WTC11 (cell line): ENCODE measurements at regions not wholly inside any gene's neighbourhood (a gene's known extent, or its start where the extent isn't known, plus 50 kb on each side); places are given as distances from the start of the nearest gene placed in this dataset.

Source experiments
- ATAC-seq: fragments of 200-7000 bp; cut with Tn5 transposase; 2 replicates; pipeline ENCODE4 v1.10.0; 2021; ENCODE audit warnings: mild to moderate bottlenecking, moderate library complexity
- CTCF ChIA-PET: fragments of 300-600 bp; sonication (Branson Sonifier 250); formaldehyde crosslinking; loops from one replicate; lab custom pipeline; 2021; ENCODE audit warnings: antibody characterized with exemption; lab: Charles Lee
- POLR2A ChIA-PET: fragments of 350-600 bp; sonication (Branson Sonifier 250); formaldehyde crosslinking; loops from one replicate; lab custom pipeline; 2021; ENCODE audit warnings: antibody characterized with exemption; lab: Charles Lee
- DNase-seq: peaks from one replicate; pipeline ENCODE4 v3.0.0; 2021; ENCODE audit warnings: low spot score
- H3K27ac Mint-ChIP-seq: 2 replicates; pipeline ENCODE4 v1.8.0; 2021; ENCODE audit warnings: mixed read lengths
- H3K27me3 Mint-ChIP-seq: 2 replicates; pipeline ENCODE4 v1.8.0; 2021; ENCODE audit warnings: low read depth, mild to moderate bottlenecking, moderate library complexity, mixed read lengths
- H3K36me3 Mint-ChIP-seq: 2 replicates; pipeline ENCODE4 v1.8.0; 2021; ENCODE audit warnings: mixed read lengths
- H3K4me1 Mint-ChIP-seq: 2 replicates; pipeline ENCODE4 v1.8.0; 2022; ENCODE audit warnings: mixed read lengths
- H3K4me3 Mint-ChIP-seq: 2 replicates; pipeline ENCODE4 v1.8.0; 2021; ENCODE audit warnings: mild to moderate bottlenecking, moderate library complexity, mixed read lengths
- H3K9me3 Mint-ChIP-seq: 2 replicates; pipeline ENCODE4 v1.8.0; 2021; ENCODE audit warnings: mixed read lengths
- ATF6 ChIP-seq: sonication (generic); formaldehyde crosslinking; IDR thresholded peaks from 2 replicates; pipeline ENCODE4 v1.8.1; 2023; ENCODE audit warnings: mild to moderate bottlenecking, missing genetic modification reagents
- CREB1 ChIP-seq: sonication (generic); formaldehyde crosslinking; IDR thresholded peaks from 2 replicates; pipeline ENCODE4 v1.8.0; 2023; ENCODE audit warnings: mild to moderate bottlenecking, missing genetic modification reagents
- E2F4 ChIP-seq: sonication (generic); formaldehyde crosslinking; IDR thresholded peaks from 2 replicates; pipeline ENCODE4 v1.8.1; 2022; ENCODE audit warnings: low read depth, mild to moderate bottlenecking, moderate library complexity, missing genetic modification reagents, borderline replicate concordance
- EMX1 ChIP-seq: fragments of 250-450 bp; sonication (Bioruptor Pico); IDR thresholded peaks from 2 replicates; pipeline ENCODE4 v1.8.0; 2021; ENCODE audit warnings: mild to moderate bottlenecking
- FOXK1 ChIP-seq: sonication (generic); formaldehyde crosslinking; IDR thresholded peaks from 2 replicates; pipeline ENCODE4 v1.8.0; 2022; ENCODE audit warnings: mild to moderate bottlenecking, moderate library complexity, missing genetic modification reagents
- GABPB1 ChIP-seq: sonication (generic); formaldehyde crosslinking; IDR thresholded peaks from 2 replicates; pipeline ENCODE4 v1.8.1; 2023; ENCODE audit warnings: mild to moderate bottlenecking, missing genetic modification reagents
- HMGA2 ChIP-seq: fragments of 250-450 bp; sonication (Bioruptor Pico); IDR thresholded peaks from 2 replicates; pipeline ENCODE4 v1.4.0; 2021; ENCODE audit warnings: mild to moderate bottlenecking, moderate library complexity
- HMGXB4 ChIP-seq: sonication (generic); formaldehyde crosslinking; IDR thresholded peaks from 2 replicates; pipeline ENCODE4 v1.8.1; 2023; ENCODE audit warnings: mild to moderate bottlenecking, moderate library complexity, missing genetic modification reagents
- KAT7 ChIP-seq: sonication (generic); formaldehyde crosslinking; IDR thresholded peaks from 2 replicates; pipeline ENCODE4 v1.8.1; 2023; ENCODE audit warnings: missing genetic modification reagents, mild to moderate bottlenecking, borderline replicate concordance
- MLX ChIP-seq: sonication (generic); formaldehyde crosslinking; IDR thresholded peaks from 2 replicates; pipeline ENCODE4 v1.8.1; 2023; ENCODE audit warnings: mild to moderate bottlenecking, missing genetic modification reagents, moderate library complexity
- NFE2L1 ChIP-seq: sonication (generic); formaldehyde crosslinking; IDR thresholded peaks from 2 replicates; pipeline ENCODE4 v1.8.1; 2023; ENCODE audit warnings: missing genetic modification reagents
- SP1 ChIP-seq: sonication (generic); formaldehyde crosslinking; conservative IDR thresholded peaks from 2 replicates; pipeline ENCODE4 v1.8.1; 2022; ENCODE audit warnings: missing genetic modification reagents
- USF1 ChIP-seq: sonication (generic); formaldehyde crosslinking; IDR thresholded peaks from 2 replicates; pipeline ENCODE4 v1.8.0; 2022; ENCODE audit warnings: mild to moderate bottlenecking, missing genetic modification reagents
- ZNF121 ChIP-seq: sonication (generic); formaldehyde crosslinking; IDR thresholded peaks from 2 replicates; pipeline ENCODE4 v1.8.0; 2023; ENCODE audit warnings: missing genetic modification reagents
- ZNF138 ChIP-seq: sonication (generic); formaldehyde crosslinking; conservative IDR thresholded peaks from 2 replicates; pipeline ENCODE4 v1.8.1; 2022; ENCODE audit warnings: mild to moderate bottlenecking, moderate library complexity, missing genetic modification reagents
- ZNF232 ChIP-seq: sonication (generic); formaldehyde crosslinking; IDR thresholded peaks from 2 replicates; pipeline ENCODE4 v1.8.0; 2022; ENCODE audit warnings: mild to moderate bottlenecking, missing genetic modification reagents
- ZNF317 ChIP-seq: sonication (generic); formaldehyde crosslinking; IDR thresholded peaks from 2 replicates; pipeline ENCODE4 v1.8.1; 2023; ENCODE audit warnings: low read depth, mild to moderate bottlenecking, moderate library complexity, missing genetic modification reagents, borderline replicate concordance
- ZNF671 ChIP-seq: fragments of 250-450 bp; sonication (Bioruptor Pico); IDR thresholded peaks from 2 replicates; pipeline ENCODE4 v1.8.0; 2021; ENCODE audit warnings: mild to moderate bottlenecking

GRCh38 chr1:234684856-234685255 lies 74.9 kb upstream of the IRF2BP2 start:
- CTCF ChIA-PET = no interaction called here
- TF ChIP-seq ZNF138 (no peak), GABPB1 (CRISPR knock-in tag) (peak; percentile 37; the same call in 1 of the 2 replicates)
- H3K36me3 Mint-ChIP-seq = peaks cover 10% of the 10 kb centered on the region

GRCh38 chr1:234683861-234684632 lies 74.1 kb upstream of the IRF2BP2 start:
- Mint-ChIP-seq H3K27ac (peak overlapping the region; percentile 55; the same call in 1 of the 2 replicates), H3K27me3 (no peaks in the 10 kb centered on the region), H3K4me3 (no peak overlapping the region), H3K36me3 (peaks cover 10% of the 10 kb centered on the region), H3K9me3 (peaks cover 23% of the 10 kb centered on the region), H3K4me1 (peaks cover 13% of the 10 kb centered on the region)
- ChIA-PET CTCF (no interaction called here), POLR2A (no interaction called here)
- no peak for TF ChIP-seq EMX1
- peak; percentile 85 for TF ChIP-seq GABPB1 (CRISPR knock-in tag)
- TF ChIP-seq HMGXB4 (CRISPR knock-in tag) = no peak
- no peak for TF ChIP-seq MLX
- ATAC-seq (peak; percentile 87), DNase-seq (no peak)

More at GRCh38 chr1:234684856-234685255, 74.9 kb upstream of the IRF2BP2 start:
- Mint-ChIP-seq H3K27ac (no peak overlapping the region), H3K4me3 (no peak overlapping the region), H3K27me3 (no peaks in the 10 kb centered on the region), H3K9me3 (peaks cover 23% of the 10 kb centered on the region), H3K4me1 (peaks cover 13% of the 10 kb centered on the region)
- POLR2A ChIA-PET = no interaction called here
- ATAC-seq (no peak), DNase-seq (no peak)

GRCh38 chr1:234683127-234683860 lies 73.3 kb upstream of the IRF2BP2 start:
- TF ChIP-seq NFE2L1 (CRISPR knock-in tag) = no peak
- TF ChIP-seq ZNF317 (CRISPR knock-in tag) = no peak
- peak; percentile 17; the same call in 1 of the 2 replicates for TF ChIP-seq HMGA2 (CRISPR knock-in tag)
- no peak for TF ChIP-seq E2F4 (CRISPR knock-in tag)
- TF ChIP-seq SP1 = no peak
- no peak for TF ChIP-seq KAT7 (CRISPR knock-in tag)
- no peak for TF ChIP-seq ZNF232 (CRISPR knock-in tag)
- TF ChIP-seq FOXK1 (CRISPR knock-in tag) = no peak
- no peak for TF ChIP-seq ZNF671 (CRISPR knock-in tag)
- TF ChIP-seq ZNF121 (CRISPR knock-in tag) = peak; percentile 71; the same call in 1 of the 2 replicates
- TF ChIP-seq CREB1 (CRISPR knock-in tag) = no peak
- TF ChIP-seq USF1 = no peak
- TF ChIP-seq ATF6 (CRISPR knock-in tag) = no peak
- DNase-seq (no peak), ATAC-seq (no peak)
- no peak overlapping the region for H3K4me3 Mint-ChIP-seq
- H3K36me3 Mint-ChIP-seq = peaks cover 10% of the 10 kb centered on the region
- H3K27ac Mint-ChIP-seq = no peak overlapping the region
- H3K27me3 Mint-ChIP-seq = no peaks in the 10 kb centered on the region
- peaks cover 23% of the 10 kb centered on the region for H3K9me3 Mint-ChIP-seq
- POLR2A ChIA-PET = no interaction called here
- H3K4me1 Mint-ChIP-seq = peaks cover 13% of the 10 kb centered on the region
- CTCF ChIA-PET = no interaction called here
